H1 (cell line): ENCODE measurements at regions not wholly inside any gene's neighbourhood (a gene's known extent, or its start where the extent isn't known, plus 50 kb on each side); places are given as distances from the start of the nearest gene placed in this dataset.
"Not testable (repeated sequence)": the region's sequence is repeated elsewhere in the genome, so short reads cannot be mapped to it uniquely, and the experiment has no call there.

Experiments
- CTCF ChIA-PET: fragments of 300-600 bp; sonication (Branson Sonifier 250); formaldehyde crosslinking; loops from one replicate; lab custom pipeline; 2021; ENCODE audit not compliant: partially characterized antibody; lab: Charles Lee
- POLR2A ChIA-PET: fragments of 300-600 bp; sonication (Branson Sonifier 250); formaldehyde crosslinking; loops from one replicate; lab custom pipeline; 2021; ENCODE audit warnings: inconsistent platforms; ENCODE audit not compliant: partially characterized antibody; lab: Charles Lee
- DNase-seq, 2 experiments: peaks; one replicate each; pipeline versions ENCODE4 v3.0.0 to v3.0.0-alpha.2; 2010 to 2022; ENCODE audit warnings: low spot score in 2 of 2, low read depth in 1 of 2, mixed read lengths in 1 of 2
- FAIRE-seq: peaks from 2 replicates; lab custom pipeline; 2011; peaks lifted over from hg19 to GRCh38; lab: Jason Lieb, UNC
- H2AFZ ChIP-seq: 2 replicates; pipeline ENCODE4 v1.8.1; 2012; ENCODE audit warnings: low read length, inconsistent platforms
- H2AK5ac ChIP-seq: 2 replicates; pipeline ENCODE4 v1.6.1; 2013; ENCODE audit warnings: low read depth, low read length
- H2BK120ac ChIP-seq: replicated peaks from 2 replicates; pipeline ENCODE3; 2013; ENCODE audit warnings: low read depth, low read length, inconsistent platforms
- H2BK12ac ChIP-seq: 2 replicates; pipeline ENCODE4 v1.6.1; 2013; ENCODE audit warnings: low read depth, low read length
- H2BK15ac ChIP-seq: 2 replicates; pipeline ENCODE4 v1.6.1; 2013; ENCODE audit warnings: low read length
- H2BK20ac ChIP-seq: 2 replicates; pipeline ENCODE4 v1.6.1; 2013; ENCODE audit warnings: low read length
- H2BK5ac ChIP-seq: 2 replicates; pipeline ENCODE4 v1.6.1; 2013; ENCODE audit warnings: low read depth, low read length
- H3K14ac ChIP-seq: 2 replicates; pipeline ENCODE4 v1.6.1; 2013; ENCODE audit warnings: inconsistent platforms; ENCODE audit not compliant: insufficient read length
- H3K18ac ChIP-seq: 2 replicates; pipeline ENCODE4 v1.6.1; 2013; ENCODE audit warnings: low read length; ENCODE audit errors: extremely low read depth
- H3K23ac ChIP-seq: 2 replicates; pipeline ENCODE4 v1.6.1; 2013; ENCODE audit warnings: inconsistent platforms; ENCODE audit not compliant: insufficient read length
- H3K23me2 ChIP-seq: 2 replicates; pipeline ENCODE4 v1.6.1; 2013; ENCODE audit warnings: low read depth, low read length
- H3K27ac ChIP-seq: 2 replicates; pipeline ENCODE4 v1.6.1; 2011; ENCODE audit warnings: low read depth, low read length, inconsistent platforms
- H3K27me3 ChIP-seq, 4 experiments: replicated peaks in 1 of 4; 1 replicate in 1 of 4; 2 replicates in 3 of 4; pipeline versions ENCODE4 v1.6.1 to v1.8.1; 2011 to 2013; ENCODE audit warnings: low read length in 3 of 4, mild to moderate bottlenecking in 3 of 4, inconsistent platforms in 2 of 4, mixed read lengths in 2 of 4, moderate library complexity in 1 of 4; ENCODE audit not compliant: control insufficient read depth in 3 of 4, insufficient read depth in 3 of 4; ENCODE audit errors: extremely low read depth in 1 of 4
- H3K36me3 ChIP-seq, 4 experiments: 2 replicates each; pipeline versions ENCODE4 v1.6.1 to v1.8.1; 2011 to 2013; ENCODE audit warnings: mild to moderate bottlenecking in 4 of 4, low read length in 3 of 4, moderate library complexity in 2 of 4, control low read depth in 1 of 4, inconsistent platforms in 1 of 4; ENCODE audit not compliant: insufficient read depth in 4 of 4, control insufficient read depth in 2 of 4
- H3K4ac ChIP-seq: replicated peaks from 2 replicates; pipeline ENCODE3; 2013; ENCODE audit warnings: low read length, low read depth, mixed read lengths, inconsistent platforms; ENCODE audit not compliant: insufficient read length
- H3K4me1 ChIP-seq, 4 experiments: replicated peaks in 1 of 4; 1 replicate in 1 of 4; 2 replicates in 3 of 4; pipeline versions ENCODE4 v1.6.1 to v1.8.1; 2011 to 2013; ENCODE audit warnings: low read length in 3 of 4, inconsistent platforms in 2 of 4, mixed read lengths in 1 of 4; ENCODE audit not compliant: insufficient read depth in 4 of 4, control insufficient read depth in 3 of 4
- H3K4me2 ChIP-seq, 2 experiments: 2 replicates each; pipeline versions ENCODE4 v1.6.1 to v1.8.1; 2011 to 2013; ENCODE audit warnings: low read depth in 2 of 2, low read length in 2 of 2, control low read depth in 1 of 2, inconsistent platforms in 1 of 2, mild to moderate bottlenecking in 1 of 2; ENCODE audit not compliant: insufficient read depth in 1 of 2
- H3K4me3 ChIP-seq, 4 experiments: fragments of 200-600, 300-600 bp in 1 of 4; sonication (generic), shearing (Covaris generic), sonication (Bioruptor Twin) in 1 of 4; 2 replicates each; pipeline versions ENCODE4 v1.5.1 to v1.8.1; 2011 to 2016; ENCODE audit warnings: low read length in 4 of 4, low read depth in 3 of 4, control low read depth in 2 of 4, inconsistent platforms in 2 of 4, mild to moderate bottlenecking in 2 of 4, mixed read lengths in 1 of 4, moderate library complexity in 1 of 4; ENCODE audit not compliant: insufficient read depth in 2 of 4; ENCODE audit errors: extremely low read depth in 1 of 4
- H3K56ac ChIP-seq: replicated peaks from 2 replicates; pipeline ENCODE3; 2013; ENCODE audit warnings: low read depth, mild to moderate bottlenecking, mixed read lengths, low read length, inconsistent platforms; ENCODE audit not compliant: insufficient read length
- H3K79me1 ChIP-seq: 2 replicates; pipeline ENCODE4 v1.6.1; 2013; ENCODE audit warnings: low read depth, low read length, control low read depth
- H3K79me2 ChIP-seq, 2 experiments: 2 replicates each; pipeline versions ENCODE4 v1.6.1 to v1.8.1; 2012 to 2013; ENCODE audit warnings: low read length in 2 of 2, mild to moderate bottlenecking in 2 of 2, inconsistent platforms in 1 of 2; ENCODE audit not compliant: insufficient read depth in 2 of 2, control insufficient read depth in 1 of 2
- H3K9ac ChIP-seq, 4 experiments: replicated peaks in 1 of 4; 1 replicate in 1 of 4; 2 replicates in 3 of 4; pipeline versions ENCODE4 v1.6.1 to v1.8.1; 2011 to 2013; ENCODE audit warnings: low read depth in 3 of 4, low read length in 3 of 4, control low read depth in 2 of 4, mild to moderate bottlenecking in 2 of 4, moderate library complexity in 2 of 4, inconsistent platforms in 1 of 4; ENCODE audit errors: extremely low read depth in 1 of 4
- H3K9me3 ChIP-seq, 2 experiments: 2 replicates each; pipeline versions ENCODE4 v1.6.1 to v1.8.1; 2012 to 2013; ENCODE audit warnings: mild to moderate bottlenecking in 2 of 2, moderate library complexity in 2 of 2, control low read depth in 1 of 2, inconsistent platforms in 1 of 2, low read depth in 1 of 2, low read length in 1 of 2, mixed read lengths in 1 of 2; ENCODE audit not compliant: insufficient read depth in 2 of 2
- H4K20me1 ChIP-seq, 2 experiments: replicated peaks in 1 of 2; 2 replicates each; pipeline versions ENCODE3 to v1.8.1; 2011 to 2013; ENCODE audit warnings: inconsistent platforms in 2 of 2, low read length in 2 of 2, mild to moderate bottlenecking in 1 of 2; ENCODE audit not compliant: insufficient read depth in 2 of 2, control insufficient read depth in 1 of 2
- H4K5ac ChIP-seq: 2 replicates; pipeline ENCODE4 v1.6.1; 2013; ENCODE audit warnings: low read length, low read depth, mixed read lengths, inconsistent platforms; ENCODE audit not compliant: insufficient read length
- H4K8ac ChIP-seq: 2 replicates; pipeline ENCODE4 v1.8.0; 2013; ENCODE audit warnings: mild to moderate bottlenecking, moderate library complexity, low read length, inconsistent platforms; ENCODE audit not compliant: insufficient read depth; ENCODE audit errors: extremely low read depth
- H4K91ac ChIP-seq: replicated peaks from 2 replicates; pipeline ENCODE3; 2013; ENCODE audit warnings: low read length, mixed read lengths, inconsistent platforms; ENCODE audit not compliant: insufficient read length
- TAF1 ChIP-seq: IDR thresholded peaks from 2 replicates; pipeline ENCODE4 v1.6.1; 2011; ENCODE audit warnings: mild to moderate bottlenecking, low read depth, low read length
- YY1 ChIP-seq: IDR thresholded peaks from 2 replicates; pipeline ENCODE4 v1.6.1; 2011; ENCODE audit warnings: low read depth, mild to moderate bottlenecking, low read length
- WGBS, 2 experiments: shearing (Covaris generic) in 1 of 2; methylation state at CpG; one replicate each; pipeline versions ENCODE4 v1.1.6 to v1.1.7; 2013 to 2015; ENCODE audit warnings: low lambda C conversion rate in 2 of 2, mixed read lengths in 2 of 2, inconsistent platforms in 1 of 2, low coverage in 1 of 2, missing lambda C conversion rate in 1 of 2; ENCODE audit not compliant: insufficient replicate concordance in 2 of 2, insufficient coverage in 1 of 2, insufficient read length in 1 of 2; ENCODE audit errors: extremely low coverage in 1 of 2, missing lambda C conversion rate in 1 of 2; 5-methylcytosine and 5-hydroxymethylcytosine counted together

DNA sequence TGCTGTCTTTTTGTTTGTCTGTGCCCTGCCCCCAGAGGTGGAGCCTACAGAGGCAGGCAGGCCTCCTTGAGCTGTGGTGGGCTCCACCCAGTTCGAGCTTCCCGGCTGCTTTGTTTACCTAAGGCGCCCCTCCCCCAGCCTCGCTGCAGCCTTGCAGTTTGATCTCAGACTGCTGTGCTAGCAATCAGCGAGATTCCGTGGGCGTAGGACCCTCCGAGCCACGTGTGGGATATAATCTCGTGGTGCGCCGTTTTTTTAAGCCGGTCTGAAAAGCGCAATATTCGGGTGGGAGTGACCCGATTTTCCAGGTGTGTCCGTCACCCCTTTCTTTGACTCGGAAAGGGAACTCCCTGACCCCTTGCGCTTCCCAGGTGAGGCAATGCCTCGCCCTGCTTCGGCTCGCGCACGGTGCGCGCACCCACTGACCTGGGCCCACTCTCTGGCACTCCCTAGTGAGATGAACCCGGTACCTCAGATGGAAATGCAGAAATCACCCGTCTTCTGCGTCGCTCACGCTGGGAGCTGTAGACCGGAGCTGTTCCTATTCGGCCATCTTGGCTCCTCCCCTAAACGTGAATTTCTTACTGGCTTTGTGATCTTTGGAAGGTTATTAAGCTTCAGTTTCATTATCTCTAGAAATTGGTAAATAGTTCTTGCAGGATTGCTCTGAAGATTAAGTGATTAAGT is 196.2 kb upstream of the ADO start:
- not testable (repeated sequence) for H2BK12ac ChIP-seq, H2BK120ac ChIP-seq, H3K4ac ChIP-seq, H3K23me2 ChIP-seq, H2BK5ac ChIP-seq, H3K36me3 ChIP-seq
- peak overlapping the region; percentile 88; the same call in 1 of the 2 replicates for H2AFZ ChIP-seq
- POLR2A ChIA-PET = interaction anchor here (0.7 to 3.5 kb wide), 9 partner anchors 12 to 475 kb away, joined by 3 to 29 read pairs (median 3); partner anchors contain the start of gene EGR2
- CTCF ChIA-PET = interaction anchor here (0.8 to 8.5 kb wide), 13 partner anchors 9 to 549 kb away, joined by 3 to 94 read pairs (median 4); partner anchors contain the start of genes ADO and EGR2
- DNase-seq = peak in 1 of 2 experiments; percentile 64
- TF ChIP-seq TAF1 (0 out of 2 replicates have a peak, but pooled peaks have one; percentile 38), YY1 (peak; percentile 66; the same call in 1 of the 2 replicates)
- TF ChIP-seq, all 59 proteins: peak for 2; not testable (repeated sequence) for 57
- not testable (repeated sequence) for H3K27me3 ChIP-seq, FAIRE-seq, H3K14ac ChIP-seq, H3K4me1 ChIP-seq, H3K79me1 ChIP-seq, H3K9me3 ChIP-seq, H3K79me2 ChIP-seq, H2BK15ac ChIP-seq, H3K23ac ChIP-seq, H4K91ac ChIP-seq, H3K56ac ChIP-seq, H4K20me1 ChIP-seq, H2AK5ac ChIP-seq, H4K5ac ChIP-seq, H3K18ac ChIP-seq, H3K27ac ChIP-seq, H2BK20ac ChIP-seq
- WGBS, 2 experiments = 40% methylated on average over 29 of the region's 34 CpGs; no CpG with 5 or more reads in 1 of the 2 experiments
- H3K4me3 ChIP-seq = peak overlapping the region in 3 of 4 experiments; percentile 10 to 55 (median 33); a peak in 5 of 8 replicates
- H3K4me2 ChIP-seq = peak overlapping the region; percentile 31 to 42; a peak in 1 of 4 replicates
- H3K9ac ChIP-seq = 0 out of 7 replicates have a peak overlapping the region, but pooled peaks of 1 of the 4 experiments have one; percentile 30
- peak overlapping the region; percentile 25; the same call in 1 of the 2 replicates for H4K8ac ChIP-seq
